IMR-90 (cell line): ENCODE measurements at regions not wholly inside any gene's neighbourhood (a gene's known extent, or its start where the extent isn't known, plus 50 kb on each side); places are given as distances from the start of the nearest gene placed in this dataset.

Experiments used
- ATAC-seq: fragments of 200-7000 bp; cut with Tn5 transposase; 2 replicates; pipeline ENCODE4 v1.9.1; 2020; ENCODE audit warnings: low read depth, mild to moderate bottlenecking, moderate library complexity
- BruUV-seq: library from RNA; stranded (reverse); fragments of 400-500 nt; replicated peaks from 2 replicates; lab custom pipeline; 2021; lab: Mats Ljungman, UMichigan
- CTCF ChIA-PET: fragments of 300-600 bp; formaldehyde crosslinking; extraction: SDS; loops from one replicate; lab custom pipeline; 2021; ENCODE audit warnings: antibody characterized with exemption; lab: Yijun Ruan, JAX
- POLR2A ChIA-PET: fragments of 300-600 bp; sonication (Branson Sonifier 250); formaldehyde crosslinking; loops from one replicate; lab custom pipeline; 2022; ENCODE audit warnings: antibody characterized with exemption; ENCODE audit not compliant: unreplicated experiment; lab: Charles Lee
- DNase-seq: peaks from one replicate; pipeline ENCODE4 v3.0.0; 2013
- H2AFZ ChIP-seq: replicated peaks from 2 replicates; pipeline ENCODE3; 2013; ENCODE audit warnings: low read length, mild to moderate bottlenecking; ENCODE audit not compliant: poor library complexity
- H2AK5ac ChIP-seq: 2 replicates; pipeline ENCODE4 v1.6.1; 2013; ENCODE audit warnings: low read depth, low read length, inconsistent platforms
- H2AK9ac ChIP-seq: replicated peaks from 2 replicates; pipeline ENCODE3; 2013; ENCODE audit warnings: mild to moderate bottlenecking, low read depth, low read length, moderate library complexity; ENCODE audit not compliant: poor library complexity
- H2BK120ac ChIP-seq: 2 replicates; pipeline ENCODE4 v1.6.1; 2013; ENCODE audit warnings: low read depth, low read length, inconsistent platforms
- H2BK15ac ChIP-seq: 3 replicates; pipeline ENCODE4 v1.6.1; 2013; ENCODE audit warnings: low read depth, low read length, inconsistent platforms
- H2BK20ac ChIP-seq: 2 replicates; pipeline ENCODE4 v1.6.1; 2013; ENCODE audit warnings: low read depth, mild to moderate bottlenecking, inconsistent platforms, low read length, moderate library complexity
- H2BK5ac ChIP-seq: 2 replicates; pipeline ENCODE4 v1.6.1; 2013; ENCODE audit warnings: mild to moderate bottlenecking, low read depth, low read length, inconsistent platforms; ENCODE audit not compliant: poor library complexity, severe bottlenecking
- H3K14ac ChIP-seq: replicated peaks from 2 replicates; pipeline ENCODE4 v1.6.1; 2013; ENCODE audit warnings: low read depth, low read length, inconsistent platforms
- H3K18ac ChIP-seq: 2 replicates; pipeline ENCODE4 v1.6.1; 2013; ENCODE audit warnings: low read depth, low read length, control low read depth
- H3K23ac ChIP-seq: 2 replicates; pipeline ENCODE4 v1.6.1; 2013; ENCODE audit warnings: low read depth, low read length, inconsistent platforms
- H3K27ac ChIP-seq: 2 replicates; pipeline ENCODE4 v1.5.1; 2013; ENCODE audit warnings: mild to moderate bottlenecking, control low read depth, low read length; ENCODE audit not compliant: insufficient read depth
- H3K27me3 ChIP-seq: 2 replicates; pipeline ENCODE4 v1.6.1; 2013; ENCODE audit warnings: low read length; ENCODE audit not compliant: control insufficient read depth, insufficient read depth
- H3K36me3 ChIP-seq: 2 replicates; pipeline ENCODE4 v1.6.1; 2013; ENCODE audit warnings: low read length, mixed read lengths; ENCODE audit not compliant: control insufficient read depth, insufficient read depth
- H3K4ac ChIP-seq: 2 replicates; pipeline ENCODE4 v1.6.1; 2013; ENCODE audit warnings: low read depth, low read length, inconsistent platforms
- H3K4me1 ChIP-seq: 2 replicates; pipeline ENCODE4 v1.6.1; 2013; ENCODE audit warnings: low read length, mixed read lengths; ENCODE audit not compliant: control insufficient read depth, insufficient read depth
- H3K4me2 ChIP-seq: 2 replicates; pipeline ENCODE4 v1.6.1; 2013; ENCODE audit warnings: low read depth, mild to moderate bottlenecking, control low read depth, low read length, moderate library complexity
- H3K4me3 ChIP-seq: 2 replicates; pipeline ENCODE4 v1.5.1; 2013; ENCODE audit warnings: low read depth, mild to moderate bottlenecking, control low read depth, low read length, moderate library complexity; ENCODE audit not compliant: insufficient read depth
- H3K56ac ChIP-seq: 2 replicates; pipeline ENCODE4 v1.6.1; 2013; ENCODE audit warnings: low read length, inconsistent platforms; ENCODE audit not compliant: insufficient read depth; ENCODE audit errors: extremely low read depth
- H3K79me1 ChIP-seq, 2 experiments: 2 replicates each; pipeline ENCODE4 v1.6.1; 2013; ENCODE audit warnings: low read length in 2 of 2, inconsistent platforms in 1 of 2, low read depth in 1 of 2
- H3K9ac ChIP-seq: 2 replicates; pipeline ENCODE4 v1.6.1; 2013; ENCODE audit warnings: low read depth, low read length, control low read depth
- H3K9me1 ChIP-seq: 2 replicates; pipeline ENCODE4 v1.6.1; 2013; ENCODE audit warnings: low read length, inconsistent platforms; ENCODE audit not compliant: insufficient read depth
- H3K9me3 ChIP-seq: 2 replicates; pipeline ENCODE4 v1.6.1; 2013; ENCODE audit warnings: low read length; ENCODE audit not compliant: control insufficient read depth, insufficient read depth
- H4K20me1 ChIP-seq: 2 replicates; pipeline ENCODE4 v1.6.1; 2013; ENCODE audit warnings: low read length, inconsistent platforms; ENCODE audit not compliant: insufficient read depth
- H4K5ac ChIP-seq: 2 replicates; pipeline ENCODE4 v1.6.1; 2013; ENCODE audit warnings: mild to moderate bottlenecking, low read depth, low read length, control low read depth
- H4K8ac ChIP-seq, 2 experiments: 2 replicates each; pipeline ENCODE4 v1.6.1; 2013; ENCODE audit warnings: low read depth in 2 of 2, low read length in 2 of 2, control low read depth in 1 of 2, inconsistent platforms in 1 of 2
- H4K91ac ChIP-seq: 2 replicates; pipeline ENCODE4 v1.6.1; 2013; ENCODE audit warnings: low read depth, low read length, inconsistent platforms; ENCODE audit not compliant: insufficient read depth
- BHLHE40 ChIP-seq: fragments of 150-350 bp; IDR thresholded peaks from 2 replicates; pipeline ENCODE4 v1.6.1; 2016; ENCODE audit warnings: mild to moderate bottlenecking, low read depth, low read length
- CEBPB ChIP-seq: IDR thresholded peaks from 2 replicates; pipeline ENCODE4 v1.6.1; 2012; ENCODE audit warnings: low read depth, low read length, improper control_type of control experiment
- CHD1 ChIP-seq: IDR thresholded peaks from 2 replicates; pipeline ENCODE4 v1.6.1; 2012; ENCODE audit warnings: low read depth, low read length, improper control_type of control experiment
- FOS ChIP-seq: fragments of 150-350 bp; IDR thresholded peaks from 2 replicates; pipeline ENCODE4 v1.6.1; 2016; ENCODE audit warnings: low read depth, low read length
- MAFK ChIP-seq: IDR thresholded peaks from 2 replicates; pipeline ENCODE4 v1.6.1; 2012; ENCODE audit warnings: low read depth, low read length, improper control_type of control experiment
- MAZ ChIP-seq: IDR thresholded peaks from 2 replicates; pipeline ENCODE4 v1.6.1; 2012; ENCODE audit warnings: low read depth, mild to moderate bottlenecking, low read length, improper control_type of control experiment, moderate library complexity, borderline replicate concordance
- MXI1 ChIP-seq: IDR thresholded peaks from 2 replicates; pipeline ENCODE4 v1.6.1; 2012; ENCODE audit warnings: low read depth, mild to moderate bottlenecking, low read length, moderate library complexity, borderline replicate concordance
- NFE2L2 ChIP-seq: fragments of 150-350 bp; IDR thresholded peaks from 2 replicates; pipeline ENCODE4 v1.6.1; 2016; ENCODE audit warnings: low read depth, mild to moderate bottlenecking, low read length
- POLR2A ChIP-seq: IDR thresholded peaks from 2 replicates; pipeline ENCODE4 v1.6.1; 2012; ENCODE audit warnings: mild to moderate bottlenecking, low read depth, low read length
- RAD21 ChIP-seq: IDR thresholded peaks from 2 replicates; pipeline ENCODE4 v1.6.1; 2012; ENCODE audit warnings: low read length, improper control_type of control experiment
- RCOR1 ChIP-seq: IDR thresholded peaks from 2 replicates; pipeline ENCODE4 v1.6.1; 2012; ENCODE audit warnings: mild to moderate bottlenecking, low read length, improper control_type of control experiment; ENCODE audit not compliant: insufficient replicate concordance
- RFX5 ChIP-seq: IDR thresholded peaks from 2 replicates; pipeline ENCODE4 v1.8.0; 2012; ENCODE audit warnings: low read depth, mild to moderate bottlenecking, low read length, moderate library complexity
- SMC3 ChIP-seq: fragments of 150-350 bp; IDR thresholded peaks from 2 replicates; pipeline ENCODE4 v1.6.1; 2016; ENCODE audit warnings: low read depth, mild to moderate bottlenecking, antibody characterized with exemption, low read length, moderate library complexity
- WGBS, 2 experiments: methylation state at CpG; one replicate each; pipeline versions ENCODE4 v1.1.5 to v1.1.7; 2013; ENCODE audit warnings: missing lambda C conversion rate in 2 of 2; ENCODE audit not compliant: insufficient read length in 1 of 2; ENCODE audit errors: extremely low coverage in 2 of 2; 5-methylcytosine and 5-hydroxymethylcytosine counted together
- dilution Hi-C: fragments of 300-500 bp; cut with HindIII; formaldehyde crosslinking; loops from one replicate; pipeline ENCODE4 v1.14.3; 2018; ENCODE audit warnings: low sequenced_read_pairs; ENCODE audit not compliant: unreplicated experiment
- in situ Hi-C: fragments of 300-500 bp; cut with MboI; formaldehyde crosslinking; loops from 3 replicates; pipeline ENCODE4 v1.14.3; 2019; ENCODE audit warnings: low sequenced_read_pairs, inconsistent platforms, mixed read lengths
- intact Hi-C: fragments of 100-400 bp; cut with micrococcal nuclease; formaldehyde crosslinking; loops from 2 replicates; pipeline ENCODE4 v1.10.0; 2022
- TF ChIP-seq, protein P1 (sequence below): fragments of 150-350 bp; IDR thresholded peaks from 2 replicates; pipeline ENCODE4 v1.6.1; 2017; ENCODE audit warnings: mild to moderate bottlenecking, antibody characterized with exemption, low read length, low read depth
- TF ChIP-seq, protein P2 (sequence below): conservative IDR thresholded peaks from 2 replicates; pipeline ENCODE4 v1.5.1; 2012; ENCODE audit warnings: mild to moderate bottlenecking, low read depth, low read length, improper control_type of control experiment
- TF ChIP-seq, protein P3 (sequence below): fragments of 150-350 bp; IDR thresholded peaks from 2 replicates; pipeline ENCODE4 v1.6.1; 2016; ENCODE audit warnings: low read depth, mild to moderate bottlenecking, low read length, moderate library complexity, borderline replicate concordance

DNA sequence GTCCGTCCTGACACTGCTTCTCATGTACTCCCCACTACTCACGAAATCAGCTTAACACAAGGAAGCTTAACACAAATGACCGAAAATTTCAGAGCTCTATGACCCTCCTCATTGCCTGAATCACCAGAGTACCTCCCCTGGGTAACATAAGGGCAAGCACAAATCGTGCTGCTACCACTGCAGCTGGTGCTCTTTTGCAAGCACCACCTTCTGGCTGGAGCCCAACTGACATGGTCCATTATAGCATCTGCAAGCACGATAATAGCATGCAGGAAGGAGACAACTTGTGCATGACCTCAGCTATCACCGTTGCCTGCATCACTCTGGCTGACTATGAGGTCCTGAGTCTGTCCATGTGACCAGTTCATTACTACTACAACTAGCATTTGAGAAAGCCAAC is 308.0 kb downstream of the TEX13C start:
- no peak for ATAC-seq
- POLR2A ChIA-PET: no interaction called here
- in situ Hi-C loops: no loop called here

More for the DNA sequence above, 308.0 kb downstream of the TEX13C start:
- Histone ChIP-seq H3K9me1 (no peaks in the 10 kb centered on the region), H3K18ac (no peak overlapping the region), H4K20me1 (no peaks in the 10 kb centered on the region), H3K79me1 (no peaks in the 10 kb centered on the region), H4K8ac (no peak overlapping the region), H3K4me2 (no peak overlapping the region), H2BK120ac (no peak overlapping the region), H2BK20ac (no peak overlapping the region), H3K36me3 (no peaks in the 10 kb centered on the region), H3K9ac (no peak overlapping the region), H3K27me3 (no peaks in the 10 kb centered on the region), H2AK5ac (no peak overlapping the region), H3K56ac (no peak overlapping the region), H2BK15ac (no peak overlapping the region), H2AFZ (no peak overlapping the region), H4K91ac (no peak overlapping the region), H3K4me1 (no peaks in the 10 kb centered on the region), H3K4me3 (no peak overlapping the region), H3K14ac (no peak overlapping the region), H3K9me3 (peaks cover 2% of the 10 kb centered on the region), H3K27ac (no peak overlapping the region), H3K23ac (no peak overlapping the region), H4K5ac (no peak overlapping the region), H3K4ac (no peak overlapping the region), H2AK9ac (no peak overlapping the region), H2BK5ac (no peak overlapping the region)
- BruUV-seq: no TSS peak
- 4% methylated on average over 4 of the region's 6 CpGs; no CpG with 5 or more reads in 1 of the 2 experiments for WGBS, 2 experiments
- DNase-seq: no peak
- CTCF ChIA-PET: no interaction called here
- intact Hi-C loops: no loop called here
- dilution Hi-C loops: no loop called here
- TF ChIP-seq NFE2L2 (no peak), CHD1 (no peak), SMC3 (no peak), RAD21 (no peak), POLR2A (no peak), BHLHE40 (no peak), MXI1 (no peak), FOS (no peak), RFX5 (no peak), MAZ (no peak), MAFK (no peak), RCOR1 (no peak), CEBPB (no peak)
- TF ChIP-seq, protein P1, sequence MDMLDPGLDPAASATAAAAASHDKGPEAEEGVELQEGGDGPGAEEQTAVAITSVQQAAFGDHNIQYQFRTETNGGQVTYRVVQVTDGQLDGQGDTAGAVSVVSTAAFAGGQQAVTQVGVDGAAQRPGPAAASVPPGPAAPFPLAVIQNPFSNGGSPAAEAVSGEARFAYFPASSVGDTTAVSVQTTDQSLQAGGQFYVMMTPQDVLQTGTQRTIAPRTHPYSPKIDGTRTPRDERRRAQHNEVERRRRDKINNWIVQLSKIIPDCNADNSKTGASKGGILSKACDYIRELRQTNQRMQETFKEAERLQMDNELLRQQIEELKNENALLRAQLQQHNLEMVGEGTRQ: no peak
- TF ChIP-seq, protein P2, sequence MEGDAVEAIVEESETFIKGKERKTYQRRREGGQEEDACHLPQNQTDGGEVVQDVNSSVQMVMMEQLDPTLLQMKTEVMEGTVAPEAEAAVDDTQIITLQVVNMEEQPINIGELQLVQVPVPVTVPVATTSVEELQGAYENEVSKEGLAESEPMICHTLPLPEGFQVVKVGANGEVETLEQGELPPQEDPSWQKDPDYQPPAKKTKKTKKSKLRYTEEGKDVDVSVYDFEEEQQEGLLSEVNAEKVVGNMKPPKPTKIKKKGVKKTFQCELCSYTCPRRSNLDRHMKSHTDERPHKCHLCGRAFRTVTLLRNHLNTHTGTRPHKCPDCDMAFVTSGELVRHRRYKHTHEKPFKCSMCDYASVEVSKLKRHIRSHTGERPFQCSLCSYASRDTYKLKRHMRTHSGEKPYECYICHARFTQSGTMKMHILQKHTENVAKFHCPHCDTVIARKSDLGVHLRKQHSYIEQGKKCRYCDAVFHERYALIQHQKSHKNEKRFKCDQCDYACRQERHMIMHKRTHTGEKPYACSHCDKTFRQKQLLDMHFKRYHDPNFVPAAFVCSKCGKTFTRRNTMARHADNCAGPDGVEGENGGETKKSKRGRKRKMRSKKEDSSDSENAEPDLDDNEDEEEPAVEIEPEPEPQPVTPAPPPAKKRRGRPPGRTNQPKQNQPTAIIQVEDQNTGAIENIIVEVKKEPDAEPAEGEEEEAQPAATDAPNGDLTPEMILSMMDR: no peak
- TF ChIP-seq, protein P3, sequence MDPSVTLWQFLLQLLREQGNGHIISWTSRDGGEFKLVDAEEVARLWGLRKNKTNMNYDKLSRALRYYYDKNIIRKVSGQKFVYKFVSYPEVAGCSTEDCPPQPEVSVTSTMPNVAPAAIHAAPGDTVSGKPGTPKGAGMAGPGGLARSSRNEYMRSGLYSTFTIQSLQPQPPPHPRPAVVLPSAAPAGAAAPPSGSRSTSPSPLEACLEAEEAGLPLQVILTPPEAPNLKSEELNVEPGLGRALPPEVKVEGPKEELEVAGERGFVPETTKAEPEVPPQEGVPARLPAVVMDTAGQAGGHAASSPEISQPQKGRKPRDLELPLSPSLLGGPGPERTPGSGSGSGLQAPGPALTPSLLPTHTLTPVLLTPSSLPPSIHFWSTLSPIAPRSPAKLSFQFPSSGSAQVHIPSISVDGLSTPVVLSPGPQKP: no peak
